HEK293 (cell line): ENCODE measurements at regions not wholly inside any gene's neighbourhood (a gene's known extent, or its start where the extent isn't known, plus 50 kb on each side); places are given as distances from the start of the nearest gene placed in this dataset.

Experiments used
- CTCF ChIA-PET: fragments of 350-600 bp; formaldehyde crosslinking; extraction: SDS; loops from one replicate; lab custom pipeline; 2021; ENCODE audit warnings: antibody characterized with exemption; lab: Yijun Ruan, JAX
- POLR2A ChIA-PET: fragments of 300-600 bp; formaldehyde crosslinking; extraction: SDS; loops from one replicate; lab custom pipeline; 2020; ENCODE audit warnings: antibody characterized with exemption, inconsistent platforms; lab: Yijun Ruan, JAX
- H3K27ac ChIP-seq: fragments of 200-500 bp; sonication (Bioruptor generic); 2 replicates; pipeline ENCODE4 v1.5.1; 2014; ENCODE audit warnings: low read depth, low read length, control low read depth, inconsistent platforms; ENCODE audit errors: extremely low read depth
- H3K36me3 ChIP-seq, 2 experiments: fragments of 200-500 bp in 1 of 2; sonication (Bioruptor generic) in 1 of 2; 1 replicate in 1 of 2; 2 replicates in 1 of 2; pipeline ENCODE4 v1.5.1; 2014 to 2017; ENCODE audit warnings: inconsistent platforms in 2 of 2, low read length in 2 of 2; ENCODE audit not compliant: control insufficient read depth in 2 of 2, insufficient read depth in 1 of 2
- H3K4me1 ChIP-seq: fragments of 200-500 bp; sonication (Bioruptor generic); 2 replicates; pipeline ENCODE4 v1.5.1; 2014; ENCODE audit warnings: mild to moderate bottlenecking, low read length, inconsistent platforms; ENCODE audit not compliant: control insufficient read depth, insufficient read depth
- H3K4me3 ChIP-seq: 2 replicates; pipeline ENCODE4 v1.5.1; 2011; ENCODE audit warnings: low read depth, mild to moderate bottlenecking, control low read depth, low read length, moderate library complexity
- H3K9me3 ChIP-seq: fragments of 200-500 bp; sonication (Bioruptor generic); 2 replicates; pipeline ENCODE4 v1.5.1; 2014; ENCODE audit warnings: low read depth, low read length, inconsistent platforms; ENCODE audit not compliant: control insufficient read depth, insufficient read depth
- GLIS2 ChIP-seq: fragments of 450-650 bp; formaldehyde crosslinking; IDR thresholded peaks from 2 replicates; pipeline ENCODE4 v1.5.1; 2016; ENCODE audit warnings: missing biosample characterization, missing genetic modification characterization
- HOXA7 ChIP-seq: sonication (generic); formaldehyde crosslinking; IDR thresholded peaks from 2 replicates; pipeline ENCODE4 v1.8.1; 2022; ENCODE audit warnings: missing genetic modification reagents, borderline replicate concordance
- OSR2 ChIP-seq: fragments of 450-650 bp; formaldehyde crosslinking; IDR thresholded peaks from 2 replicates; pipeline ENCODE4 v1.5.1; 2016; ENCODE audit warnings: missing biosample characterization, missing genetic modification characterization
- PRDM1 ChIP-seq: fragments of 450-650 bp; formaldehyde crosslinking; IDR thresholded peaks from 2 replicates; pipeline ENCODE4; 2016; ENCODE audit warnings: missing biosample characterization, missing genetic modification characterization
- PRDM10 ChIP-seq: fragments of 450-650 bp; formaldehyde crosslinking; IDR thresholded peaks from 2 replicates; pipeline ENCODE4 v1.5.1; 2016; ENCODE audit warnings: missing biosample characterization, missing genetic modification characterization
- SCRT2 ChIP-seq: fragments of 450-650 bp; formaldehyde crosslinking; IDR thresholded peaks from 2 replicates; pipeline ENCODE4 v1.5.1; 2016; ENCODE audit warnings: missing biosample characterization, missing genetic modification characterization
- TCF7L2 ChIP-seq: IDR thresholded peaks from 2 replicates; pipeline ENCODE4 v1.6.1; 2011; ENCODE audit warnings: low read depth, mild to moderate bottlenecking, inconsistent platforms, low read length, moderate library complexity, borderline replicate concordance
- ZBTB48 ChIP-seq: fragments of 450-650 bp; formaldehyde crosslinking; IDR thresholded peaks from 2 replicates; pipeline ENCODE4 v1.5.1; 2016; ENCODE audit warnings: missing biosample characterization, missing genetic modification characterization
- ZFHX2 ChIP-seq: fragments of 450-650 bp; formaldehyde crosslinking; conservative IDR thresholded peaks from 2 replicates; pipeline ENCODE4 v1.5.1; 2016; ENCODE audit warnings: missing biosample characterization, missing genetic modification characterization
- ZNF112 ChIP-seq: fragments of 450-650 bp; formaldehyde crosslinking; IDR thresholded peaks from 2 replicates; pipeline ENCODE4 v1.5.0; 2017; ENCODE audit warnings: missing biosample characterization, missing genetic modification characterization
- ZNF146 ChIP-seq: fragments of 450-650 bp; formaldehyde crosslinking; IDR thresholded peaks from 2 replicates; pipeline ENCODE4 v1.5.1; 2016; ENCODE audit warnings: missing biosample characterization, missing genetic modification characterization
- ZNF169 ChIP-seq: fragments of 450-650 bp; formaldehyde crosslinking; IDR thresholded peaks from 2 replicates; pipeline ENCODE4 v1.5.1; 2016; ENCODE audit warnings: missing biosample characterization, missing genetic modification characterization
- ZNF184 ChIP-seq: fragments of 450-650 bp; IDR thresholded peaks from 2 replicates; pipeline ENCODE4 v1.5.1; 2018; ENCODE audit warnings: missing biosample characterization, mild to moderate bottlenecking, missing genetic modification characterization
- ZNF23 ChIP-seq: fragments of 450-650 bp; formaldehyde crosslinking; IDR thresholded peaks from 2 replicates; pipeline ENCODE4 v1.5.1; 2016; ENCODE audit warnings: missing biosample characterization, missing genetic modification characterization, borderline replicate concordance
- ZNF26 ChIP-seq: fragments of 450-650 bp; formaldehyde crosslinking; IDR thresholded peaks from 2 replicates; pipeline ENCODE4 v1.5.1; 2016; ENCODE audit warnings: missing biosample characterization, missing genetic modification characterization
- ZNF324 ChIP-seq: fragments of 450-650 bp; formaldehyde crosslinking; IDR thresholded peaks from 2 replicates; pipeline ENCODE4 v1.5.1; 2016; ENCODE audit warnings: missing biosample characterization, missing genetic modification characterization
- ZNF423 ChIP-seq: fragments of 450-650 bp; formaldehyde crosslinking; IDR thresholded peaks from 2 replicates; pipeline ENCODE4 v1.5.1; 2016; ENCODE audit warnings: missing biosample characterization, missing genetic modification characterization
- ZNF529 ChIP-seq: fragments of 450-650 bp; formaldehyde crosslinking; IDR thresholded peaks from 2 replicates; pipeline ENCODE4 v1.5.1; 2017; ENCODE audit warnings: missing genetic modification characterization, missing biosample characterization; ENCODE audit not compliant: insufficient replicate concordance
- ZNF600 ChIP-seq: fragments of 450-650 bp; formaldehyde crosslinking; IDR thresholded peaks from 2 replicates; pipeline ENCODE4 v1.5.1; 2016; ENCODE audit warnings: missing biosample characterization, missing genetic modification characterization
- ZNF623 ChIP-seq: fragments of 450-650 bp; formaldehyde crosslinking; IDR thresholded peaks from 2 replicates; pipeline ENCODE4 v1.5.1; 2016; ENCODE audit warnings: missing biosample characterization, missing genetic modification characterization
- ZNF624 ChIP-seq: fragments of 450-650 bp; formaldehyde crosslinking; IDR thresholded peaks from 2 replicates; pipeline ENCODE4 v1.5.1; 2017; ENCODE audit warnings: missing biosample characterization, missing genetic modification characterization
- ZNF701 ChIP-seq: fragments of 450-650 bp; formaldehyde crosslinking; IDR thresholded peaks from 2 replicates; pipeline ENCODE4 v1.5.1; 2016; ENCODE audit warnings: missing biosample characterization, missing genetic modification characterization
- ZNF704 ChIP-seq: fragments of 450-650 bp; formaldehyde crosslinking; IDR thresholded peaks from 2 replicates; pipeline ENCODE4 v1.5.1; 2016; ENCODE audit warnings: missing biosample characterization, missing genetic modification characterization
- ZNF768 ChIP-seq: fragments of 450-650 bp; formaldehyde crosslinking; IDR thresholded peaks from 2 replicates; pipeline ENCODE4 v1.5.1; 2018; ENCODE audit warnings: missing biosample characterization, mild to moderate bottlenecking, missing genetic modification characterization
- ZNF837 ChIP-seq: fragments of 450-650 bp; formaldehyde crosslinking; IDR thresholded peaks from 2 replicates; pipeline ENCODE4 v1.5.1; 2016; ENCODE audit warnings: missing biosample characterization, missing genetic modification characterization
- TF ChIP-seq, protein P1 (sequence below): fragments of 450-650 bp; formaldehyde crosslinking; IDR thresholded peaks from 2 replicates; pipeline ENCODE4 v1.5.1; 2016; ENCODE audit warnings: missing biosample characterization, missing genetic modification characterization
- TF ChIP-seq, protein P2 (sequence below): fragments of 450-650 bp; formaldehyde crosslinking; IDR thresholded peaks from 2 replicates; pipeline ENCODE4 v1.5.1; 2016; ENCODE audit warnings: missing biosample characterization, missing genetic modification characterization, low read depth

DNA sequence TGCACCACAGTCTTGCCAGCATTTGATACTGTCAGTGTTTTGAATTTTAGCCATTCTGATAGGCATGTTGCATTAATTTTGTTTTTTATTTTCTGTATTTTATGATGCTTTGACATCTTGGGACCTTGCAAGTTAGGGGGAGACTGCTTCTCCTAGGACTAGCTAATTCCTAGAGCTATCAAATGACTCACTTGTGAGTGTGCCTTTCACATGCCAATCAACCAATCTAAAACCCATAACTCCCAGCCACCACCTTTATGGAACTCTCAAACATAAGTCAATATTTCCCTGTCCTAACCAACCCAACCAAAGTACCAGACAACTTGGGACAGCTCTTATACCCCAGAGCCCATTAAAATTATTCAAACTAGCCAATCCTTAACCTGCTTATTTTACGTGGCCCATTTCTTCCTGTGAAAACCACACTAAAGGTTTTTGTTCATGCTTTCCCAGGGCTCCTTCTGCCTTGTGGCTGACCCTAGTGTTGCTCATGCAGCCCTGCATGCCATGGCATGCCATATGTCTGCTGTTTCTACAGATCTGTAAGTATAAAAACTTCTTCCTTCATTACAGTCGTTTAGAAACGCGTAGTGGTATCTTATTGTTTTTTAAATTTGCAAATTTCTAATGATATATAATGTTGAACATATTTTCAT is 230.1 kb downstream of the GPD2 start:
- POLR2A ChIA-PET: no interaction called here

DNA sequence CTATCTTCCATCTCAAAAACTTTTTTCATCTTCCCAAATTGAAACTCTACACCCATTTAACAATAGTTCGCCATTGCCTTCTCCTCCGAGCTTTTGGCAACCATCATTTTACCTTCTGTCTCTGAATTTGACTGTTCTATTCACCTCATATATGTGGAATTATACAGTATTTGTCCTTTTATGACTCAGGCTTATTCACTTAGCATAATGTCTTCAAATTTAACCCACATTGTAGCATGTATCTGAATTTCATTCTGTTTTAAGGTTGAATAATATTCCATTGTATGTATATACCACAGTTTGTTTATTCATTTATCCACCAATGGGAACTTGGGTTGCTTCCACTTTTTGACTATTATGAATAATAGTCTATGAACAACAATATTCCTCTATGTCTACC is 233.9 kb downstream of the GPD2 start:
- Histone ChIP-seq H3K36me3 (no peaks in the 10 kb centered on the region), H3K4me1 (peaks cover 7% of the 10 kb centered on the region; the same call in 1 of the 2 replicates), H3K9me3 (no peaks in the 10 kb centered on the region), H3K27ac (no peak overlapping the region), H3K4me3 (no peak overlapping the region)
- ChIA-PET CTCF (no interaction called here), POLR2A (no interaction called here)
- TF ChIP-seq ZNF768 (tag by site-specific recombination) (no peak), TCF7L2 (no peak), ZNF701 (tag by site-specific recombination) (no peak), ZNF184 (tag by site-specific recombination) (no peak), PRDM10 (tag by site-specific recombination) (no peak), ZNF26 (no peak), ZNF624 (tag by site-specific recombination) (no peak), ZNF623 (tag by site-specific recombination) (no peak), SCRT2 (tag by site-specific recombination) (no peak), ZNF704 (no peak), ZNF600 (tag by site-specific recombination) (no peak), ZNF837 (tag by site-specific recombination) (no peak), OSR2 (no peak), ZNF112 (tag by site-specific recombination) (no peak), ZNF146 (no peak)

More for the DNA sequence above, 230.1 kb downstream of the GPD2 start:
- Histone ChIP-seq H3K4me3 (no peak overlapping the region), H3K36me3 (no peaks in the 10 kb centered on the region), H3K27ac (no peak overlapping the region), H3K4me1 (no peaks in the 10 kb centered on the region), H3K9me3 (no peaks in the 10 kb centered on the region)
- CTCF ChIA-PET: interaction anchor here (0.6 to 0.8 kb wide), 3 partner anchors 24 to 144 kb away, joined by 3 to 5 read pairs (median 3); no protein-coding TSS in a partner anchor
- TF ChIP-seq ZNF423 (tag by site-specific recombination) (no peak), ZNF23 (tag by site-specific recombination) (no peak), ZFHX2 (tag by site-specific recombination) (no peak), ZBTB48 (tag by site-specific recombination) (no peak), ZNF529 (tag by site-specific recombination) (no peak), HOXA7 (CRISPR knock-in tag) (no peak), PRDM1 (tag by site-specific recombination) (no peak), ZNF324 (tag by site-specific recombination) (no peak), ZNF169 (tag by site-specific recombination) (no peak), GLIS2 (tag by site-specific recombination) (no peak)
- TF ChIP-seq, protein P1, sequence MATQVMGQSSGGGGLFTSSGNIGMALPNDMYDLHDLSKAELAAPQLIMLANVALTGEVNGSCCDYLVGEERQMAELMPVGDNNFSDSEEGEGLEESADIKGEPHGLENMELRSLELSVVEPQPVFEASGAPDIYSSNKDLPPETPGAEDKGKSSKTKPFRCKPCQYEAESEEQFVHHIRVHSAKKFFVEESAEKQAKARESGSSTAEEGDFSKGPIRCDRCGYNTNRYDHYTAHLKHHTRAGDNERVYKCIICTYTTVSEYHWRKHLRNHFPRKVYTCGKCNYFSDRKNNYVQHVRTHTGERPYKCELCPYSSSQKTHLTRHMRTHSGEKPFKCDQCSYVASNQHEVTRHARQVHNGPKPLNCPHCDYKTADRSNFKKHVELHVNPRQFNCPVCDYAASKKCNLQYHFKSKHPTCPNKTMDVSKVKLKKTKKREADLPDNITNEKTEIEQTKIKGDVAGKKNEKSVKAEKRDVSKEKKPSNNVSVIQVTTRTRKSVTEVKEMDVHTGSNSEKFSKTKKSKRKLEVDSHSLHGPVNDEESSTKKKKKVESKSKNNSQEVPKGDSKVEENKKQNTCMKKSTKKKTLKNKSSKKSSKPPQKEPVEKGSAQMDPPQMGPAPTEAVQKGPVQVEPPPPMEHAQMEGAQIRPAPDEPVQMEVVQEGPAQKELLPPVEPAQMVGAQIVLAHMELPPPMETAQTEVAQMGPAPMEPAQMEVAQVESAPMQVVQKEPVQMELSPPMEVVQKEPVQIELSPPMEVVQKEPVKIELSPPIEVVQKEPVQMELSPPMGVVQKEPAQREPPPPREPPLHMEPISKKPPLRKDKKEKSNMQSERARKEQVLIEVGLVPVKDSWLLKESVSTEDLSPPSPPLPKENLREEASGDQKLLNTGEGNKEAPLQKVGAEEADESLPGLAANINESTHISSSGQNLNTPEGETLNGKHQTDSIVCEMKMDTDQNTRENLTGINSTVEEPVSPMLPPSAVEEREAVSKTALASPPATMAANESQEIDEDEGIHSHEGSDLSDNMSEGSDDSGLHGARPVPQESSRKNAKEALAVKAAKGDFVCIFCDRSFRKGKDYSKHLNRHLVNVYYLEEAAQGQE (tag by site-specific recombination): no peak
- TF ChIP-seq, protein P2, sequence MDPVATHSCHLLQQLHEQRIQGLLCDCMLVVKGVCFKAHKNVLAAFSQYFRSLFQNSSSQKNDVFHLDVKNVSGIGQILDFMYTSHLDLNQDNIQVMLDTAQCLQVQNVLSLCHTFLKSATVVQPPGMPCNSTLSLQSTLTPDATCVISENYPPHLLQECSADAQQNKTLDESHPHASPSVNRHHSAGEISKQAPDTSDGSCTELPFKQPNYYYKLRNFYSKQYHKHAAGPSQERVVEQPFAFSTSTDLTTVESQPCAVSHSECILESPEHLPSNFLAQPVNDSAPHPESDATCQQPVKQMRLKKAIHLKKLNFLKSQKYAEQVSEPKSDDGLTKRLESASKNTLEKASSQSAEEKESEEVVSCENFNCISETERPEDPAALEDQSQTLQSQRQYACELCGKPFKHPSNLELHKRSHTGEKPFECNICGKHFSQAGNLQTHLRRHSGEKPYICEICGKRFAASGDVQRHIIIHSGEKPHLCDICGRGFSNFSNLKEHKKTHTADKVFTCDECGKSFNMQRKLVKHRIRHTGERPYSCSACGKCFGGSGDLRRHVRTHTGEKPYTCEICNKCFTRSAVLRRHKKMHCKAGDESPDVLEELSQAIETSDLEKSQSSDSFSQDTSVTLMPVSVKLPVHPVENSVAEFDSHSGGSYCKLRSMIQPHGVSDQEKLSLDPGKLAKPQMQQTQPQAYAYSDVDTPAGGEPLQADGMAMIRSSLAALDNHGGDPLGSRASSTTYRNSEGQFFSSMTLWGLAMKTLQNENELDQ (tag by site-specific recombination): no peak
